ENCODE measurements at regions not wholly inside any gene's neighbourhood (a gene's known extent, or its start where the extent isn't known, plus 50 kb on each side); places are given as distances from the start of the nearest gene placed in this dataset.
"Not testable (repeated sequence)": the region's sequence is repeated elsewhere in the genome, so short reads cannot be mapped to it uniquely, and the experiment has no call there.

DNA sequence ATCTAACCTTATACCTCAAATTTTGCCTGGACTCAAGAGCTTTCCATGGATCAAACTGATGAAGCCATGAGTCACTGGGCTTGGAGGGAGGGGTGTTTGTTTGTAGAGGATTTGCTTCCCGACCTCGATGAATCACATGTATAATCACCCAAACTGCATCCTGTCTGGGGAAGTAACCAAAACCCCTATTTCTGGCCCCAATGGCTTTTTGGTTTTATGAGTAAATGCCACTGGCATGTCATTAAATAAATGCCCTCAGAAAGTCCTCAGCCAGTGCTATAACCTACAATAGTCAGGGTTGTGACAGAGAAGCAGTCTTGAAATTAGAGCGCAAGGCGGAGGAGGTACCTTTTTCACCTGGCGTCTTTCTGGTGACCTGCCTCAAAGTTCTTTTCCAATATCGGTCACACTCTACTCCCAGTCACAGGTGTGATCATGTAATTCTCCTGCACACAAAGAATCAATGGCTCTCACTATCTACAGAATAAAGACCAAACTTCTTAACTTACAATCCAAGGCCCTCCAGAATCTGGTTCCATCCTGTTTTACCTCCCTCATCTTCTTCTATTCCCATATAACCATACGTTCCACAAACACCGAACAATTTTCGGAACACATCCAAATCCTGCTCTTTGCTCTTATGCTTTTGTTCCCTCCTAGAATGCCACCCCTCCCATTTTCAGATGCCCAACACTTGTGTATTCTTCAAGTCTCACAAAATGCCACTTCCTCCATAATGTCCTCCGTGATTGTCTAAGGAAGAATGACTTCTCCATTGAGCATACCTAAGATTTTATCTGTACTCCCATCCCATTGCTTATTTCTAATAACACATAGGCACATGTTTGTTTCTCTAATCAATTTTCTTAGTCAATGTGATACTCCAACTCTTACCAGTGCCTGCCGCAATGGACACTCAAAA is 81.3 kb upstream of the BLID start:
- DNase-seq: no peak
- Histone ChIP-seq H3K36me3 (replicated peaks; ENCODE audit: control insufficient read depth, insufficient read depth, low read length) (no peaks in the 10 kb centered on the region), H3K27me3 (ENCODE audit: control insufficient read depth, insufficient read depth, low read length) (peaks cover 3% of the 10 kb centered on the region; the same call in 1 of the 2 replicates), H3K4me3 (ENCODE audit: insufficient read depth, low read depth, low read length) (no peak overlapping the region)

- no peaks in the 10 kb centered on the region for H3K27me3 ChIP-seq (ENCODE audit: control insufficient read depth, insufficient read depth, low read length)
- no peak for DNase-seq
- no peaks in the 10 kb centered on the region for H3K36me3 ChIP-seq (replicated peaks; ENCODE audit: control insufficient read depth, insufficient read depth, low read length)
- no peak overlapping the region for H3K4me3 ChIP-seq (ENCODE audit: insufficient read depth, low read depth, low read length)
These were observed 79.8 kb upstream of the BLID start for GRCh38 chr11:122195790-122196189.

DNA sequence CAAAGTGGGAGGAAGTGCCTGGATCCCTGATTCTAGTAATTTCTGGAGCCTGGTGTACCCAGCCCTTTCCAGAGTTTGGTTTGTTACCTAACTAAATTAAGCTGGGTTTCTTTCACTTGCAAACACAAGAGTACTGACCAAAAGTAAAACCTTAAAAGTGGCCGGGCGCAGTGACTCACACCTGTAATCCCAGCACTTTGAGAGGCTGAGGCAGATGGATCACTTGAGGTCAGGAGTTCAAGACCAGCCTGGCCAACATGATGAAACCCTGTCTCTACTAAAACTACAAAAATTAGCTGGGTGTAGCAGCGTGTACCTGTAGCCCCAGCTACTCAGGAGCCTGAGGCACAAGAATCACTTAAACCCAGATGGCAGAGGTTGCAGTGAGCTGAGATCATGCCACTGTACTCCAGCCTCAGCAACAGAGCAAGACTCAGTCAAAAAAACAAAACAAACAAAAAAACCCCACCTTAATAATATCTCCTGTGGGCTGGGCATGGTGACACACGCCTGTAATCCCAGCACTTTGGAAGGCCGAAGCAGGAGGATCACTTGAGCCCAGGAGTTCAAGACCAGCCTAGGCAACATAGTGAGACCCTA is 78.0 kb upstream of the BLID start:
- H3K4me3 ChIP-seq (ENCODE audit: insufficient read depth, low read depth, low read length); H3K27me3 ChIP-seq (ENCODE audit: control insufficient read depth, insufficient read depth, low read length); DNase-seq: not testable (repeated sequence)

GRCh38 chr11:122193457-122193856 is 77.4 kb upstream of the BLID start:
- H3K27me3 ChIP-seq (ENCODE audit: control insufficient read depth, insufficient read depth, low read length): no peaks in the 10 kb centered on the region; the same call in 1 of the 2 replicates

More for the DNA sequence above, 78.0 kb upstream of the BLID start:
- H3K36me3 ChIP-seq (replicated peaks; ENCODE audit: control insufficient read depth, insufficient read depth, low read length): not testable (repeated sequence)

GRCh38 chr11:122192634-122193255 is 76.7 kb upstream of the BLID start:
- Histone ChIP-seq H3K27me3 (ENCODE audit: control insufficient read depth, insufficient read depth, low read length) (no peaks in the 10 kb centered on the region; the same call in 1 of the 2 replicates), H3K36me3 (replicated peaks; ENCODE audit: control insufficient read depth, insufficient read depth, low read length) (no peaks in the 10 kb centered on the region), H3K4me3 (ENCODE audit: insufficient read depth, low read depth, low read length) (no peak overlapping the region)
- no peak for DNase-seq

More at GRCh38 chr11:122193457-122193856, 77.4 kb upstream of the BLID start:
- H3K4me3 ChIP-seq (ENCODE audit: insufficient read depth, low read depth, low read length): no peak overlapping the region
- H3K36me3 ChIP-seq (replicated peaks; ENCODE audit: control insufficient read depth, insufficient read depth, low read length): no peaks in the 10 kb centered on the region
- no peak for DNase-seq

DNA sequence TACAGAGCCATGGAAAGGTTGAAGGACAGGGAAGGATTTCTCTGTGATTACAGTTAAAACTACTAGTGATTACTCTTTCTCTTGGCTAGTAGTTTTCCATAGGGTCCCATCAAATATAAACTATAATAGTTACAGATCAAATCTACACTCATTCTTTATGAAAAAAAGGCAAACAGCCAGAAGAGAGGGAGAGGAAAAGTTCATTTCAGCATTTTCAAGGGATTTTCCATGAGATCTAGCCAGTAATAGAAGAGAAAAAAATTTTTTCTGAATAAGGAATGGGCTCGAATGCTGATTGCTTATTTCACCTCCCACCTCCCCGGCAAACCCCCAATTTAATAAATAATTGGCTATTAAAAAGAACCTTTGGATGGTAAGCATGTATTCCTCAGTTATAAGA is 74.8 kb upstream of the BLID start:
- DNase-seq: no peak
- no peak overlapping the region for H3K4me3 ChIP-seq (ENCODE audit: insufficient read depth, low read depth, low read length)
- no peaks in the 10 kb centered on the region; the same call in 1 of the 2 replicates for H3K27me3 ChIP-seq (ENCODE audit: control insufficient read depth, insufficient read depth, low read length)
- no peaks in the 10 kb centered on the region for H3K36me3 ChIP-seq (replicated peaks; ENCODE audit: control insufficient read depth, insufficient read depth, low read length)

GRCh38 chr11:122189229-122189628 is 73.2 kb upstream of the BLID start:
- Histone ChIP-seq H3K4me3 (ENCODE audit: insufficient read depth, low read depth, low read length) (no peak overlapping the region), H3K27me3 (ENCODE audit: control insufficient read depth, insufficient read depth, low read length) (no peaks in the 10 kb centered on the region; the same call in 1 of the 2 replicates), H3K36me3 (replicated peaks; ENCODE audit: control insufficient read depth, insufficient read depth, low read length) (no peaks in the 10 kb centered on the region)
- no peak for DNase-seq

GRCh38 chr11:122187373-122188165 is 71.6 kb upstream of the BLID start:
- H3K27me3 ChIP-seq (ENCODE audit: control insufficient read depth, insufficient read depth, low read length): no peaks in the 10 kb centered on the region; the same call in 1 of the 2 replicates
- no peak for DNase-seq
- no peak overlapping the region for H3K4me3 ChIP-seq (ENCODE audit: insufficient read depth, low read depth, low read length)
- no peaks in the 10 kb centered on the region for H3K36me3 ChIP-seq (replicated peaks; ENCODE audit: control insufficient read depth, insufficient read depth, low read length)

GRCh38 chr11:122186439-122187080 is 70.5 kb upstream of the BLID start:
- Histone ChIP-seq H3K27me3 (ENCODE audit: control insufficient read depth, insufficient read depth, low read length) (no peaks in the 10 kb centered on the region; the same call in 1 of the 2 replicates), H3K36me3 (replicated peaks; ENCODE audit: control insufficient read depth, insufficient read depth, low read length) (no peaks in the 10 kb centered on the region), H3K4me3 (ENCODE audit: insufficient read depth, low read depth, low read length) (no peak overlapping the region)
- DNase-seq: no peak

DNA sequence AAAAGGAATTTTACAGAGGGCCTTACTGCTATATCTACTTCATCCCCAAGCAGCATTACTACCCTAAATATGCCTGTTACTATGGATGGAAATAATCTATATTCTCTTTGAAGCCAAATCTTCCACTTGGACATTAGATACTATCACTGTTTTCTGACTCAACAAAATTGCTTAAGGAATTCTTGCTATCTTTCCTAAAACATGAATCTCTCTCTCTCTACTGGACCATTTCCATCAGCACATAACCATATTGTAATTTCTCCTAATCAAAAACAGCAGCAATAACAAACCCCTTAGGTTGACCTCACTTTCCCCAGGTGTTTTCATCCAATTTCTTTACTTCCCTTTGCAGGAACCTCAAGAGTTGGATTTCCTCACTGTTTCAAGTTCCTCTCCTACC is 67.9 kb upstream of the BLID start:
- no peaks in the 10 kb centered on the region for H3K36me3 ChIP-seq (replicated peaks; ENCODE audit: control insufficient read depth, insufficient read depth, low read length)
- H3K27me3 ChIP-seq (ENCODE audit: control insufficient read depth, insufficient read depth, low read length): no peaks in the 10 kb centered on the region
- no peak overlapping the region for H3K4me3 ChIP-seq (ENCODE audit: insufficient read depth, low read depth, low read length)
- no peak for DNase-seq

GRCh38 chr11:122181893-122182292 is 65.9 kb upstream of the BLID start:
- Histone ChIP-seq H3K4me3 (ENCODE audit: insufficient read depth, low read depth, low read length) (no peak overlapping the region), H3K27me3 (ENCODE audit: control insufficient read depth, insufficient read depth, low read length) (no peaks in the 10 kb centered on the region), H3K36me3 (replicated peaks; ENCODE audit: control insufficient read depth, insufficient read depth, low read length) (no peaks in the 10 kb centered on the region)
- DNase-seq: no peak

- Histone ChIP-seq H3K36me3 (replicated peaks; ENCODE audit: control insufficient read depth, insufficient read depth, low read length) (no peaks in the 10 kb centered on the region), H3K4me3 (ENCODE audit: insufficient read depth, low read depth, low read length) (no peak overlapping the region), H3K27me3 (ENCODE audit: control insufficient read depth, insufficient read depth, low read length) (no peaks in the 10 kb centered on the region)
- no peak for DNase-seq
These were observed 65.4 kb upstream of the BLID start for GRCh38 chr11:122181372-122181771.

DNA sequence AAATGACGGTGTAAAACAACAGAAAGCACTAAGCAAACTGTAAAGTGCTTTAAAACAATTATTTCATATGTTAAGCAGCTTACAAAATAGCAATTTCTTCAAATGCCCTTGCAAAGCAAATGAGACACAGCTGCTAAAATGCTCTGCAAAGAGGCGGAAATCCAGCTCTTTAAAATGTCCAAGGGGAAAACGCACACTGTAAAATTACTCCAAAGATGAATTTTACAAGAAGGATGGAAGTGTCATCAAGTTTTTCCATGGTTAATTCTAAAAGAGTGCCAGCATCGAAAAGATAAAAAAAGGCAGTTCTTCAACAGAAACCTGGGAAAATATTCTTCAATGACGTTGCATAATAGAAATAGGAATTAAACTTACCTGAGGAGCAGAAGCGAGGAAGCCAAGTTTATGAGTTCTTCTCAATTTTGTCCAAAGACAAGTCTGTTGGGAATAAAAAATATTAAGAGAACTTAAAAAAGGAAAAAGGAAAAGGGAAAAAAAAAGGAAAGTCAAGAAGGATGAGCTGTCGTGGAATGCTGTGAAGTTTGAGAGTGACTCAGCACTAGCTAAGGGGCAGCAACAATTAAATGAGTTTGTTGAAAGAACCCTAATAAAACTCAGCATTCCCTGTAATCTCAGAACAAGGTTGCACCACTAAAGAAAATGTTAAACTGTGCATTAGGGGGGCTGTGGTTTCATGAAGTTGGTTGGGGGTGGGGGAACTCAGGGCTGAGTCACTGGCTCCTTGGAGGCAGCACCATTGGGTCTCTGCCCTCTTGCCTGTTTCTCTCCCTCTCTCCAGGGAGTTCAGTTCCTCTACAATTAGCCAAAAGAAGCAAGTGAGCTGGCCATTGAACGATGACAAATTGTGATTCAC is 64.2 kb upstream of the BLID start:
- Histone ChIP-seq H3K27me3 (ENCODE audit: control insufficient read depth, insufficient read depth, low read length) (no peaks in the 10 kb centered on the region), H3K36me3 (replicated peaks; ENCODE audit: control insufficient read depth, insufficient read depth, low read length) (no peaks in the 10 kb centered on the region), H3K4me3 (ENCODE audit: insufficient read depth, low read depth, low read length) (no peak overlapping the region)
- DNase-seq: no peak
